K562 (cell line): ENCODE measurements at regions not wholly inside any gene's neighbourhood (a gene's known extent, or its start where the extent isn't known, plus 50 kb on each side); places are given as distances from the start of the nearest gene placed in this dataset.

Source experiments
- CTCF ChIP-seq, 3 experiments: IDR thresholded peaks in 2 of 3; conservative IDR thresholded peaks in 1 of 3; 2 replicates each; pipeline ENCODE4 v1.5.1; 2011 to 2012; ENCODE audit warnings: low read length in 3 of 3, mild to moderate bottlenecking in 3 of 3, control low read depth in 2 of 3, improper control_type of control experiment in 1 of 3, inconsistent platforms in 1 of 3, low read depth in 1 of 3, mixed read lengths in 1 of 3, moderate library complexity in 1 of 3; ENCODE audit not compliant: insufficient read depth in 2 of 3
- MAX ChIP-seq: sonication (generic); formaldehyde crosslinking; IDR thresholded peaks from 2 replicates; pipeline ENCODE4 v1.9.0; 2022; ENCODE audit warnings: mild to moderate bottlenecking, missing genetic modification reagents
- PHF8 ChIP-seq: fragments of 200-600 bp; sonication (generic); IDR thresholded peaks from 2 replicates; pipeline ENCODE4 v1.6.1; 2012; ENCODE audit warnings: mixed run types, mild to moderate bottlenecking, inconsistent platforms, low read length, moderate library complexity, borderline replicate concordance
- POLR2A ChIP-seq: fragments of 450-650 bp; conservative IDR thresholded peaks from 2 replicates; pipeline ENCODE4 v1.6.1; 2016
- POU5F1 ChIP-seq: fragments of 150-350 bp; IDR thresholded peaks from 2 replicates; pipeline ENCODE4 v1.6.1; 2014; ENCODE audit warnings: borderline replicate concordance, low read length, low read depth, mild to moderate bottlenecking; ENCODE audit not compliant: partially characterized antibody

GRCh38 chr5:28499766-28500290, 1461.4 kb upstream of the CDH9 start:
- TF ChIP-seq POU5F1 (no peak), MAX (CRISPR knock-in tag) (no peak), POLR2A (no peak), PHF8 (no peak), CTCF (IDR thresholded peaks at IDR 0.05 in 2 of 3, conservative IDR thresholded peaks at IDR 0.05 in 1 of 3; ENCODE audit: insufficient read depth in 2 of 3, low read depth in 1 of 3, low read length in 3 of 3) (no peak)
